ENCODE measurements at regions not wholly inside any gene's neighbourhood (a gene's known extent, or its start where the extent isn't known, plus 50 kb on each side); places are given as distances from the start of the nearest gene placed in this dataset.
"Not testable (repeated sequence)": the region's sequence is repeated elsewhere in the genome, so short reads cannot be mapped to it uniquely, and the experiment has no call there.

DNA sequence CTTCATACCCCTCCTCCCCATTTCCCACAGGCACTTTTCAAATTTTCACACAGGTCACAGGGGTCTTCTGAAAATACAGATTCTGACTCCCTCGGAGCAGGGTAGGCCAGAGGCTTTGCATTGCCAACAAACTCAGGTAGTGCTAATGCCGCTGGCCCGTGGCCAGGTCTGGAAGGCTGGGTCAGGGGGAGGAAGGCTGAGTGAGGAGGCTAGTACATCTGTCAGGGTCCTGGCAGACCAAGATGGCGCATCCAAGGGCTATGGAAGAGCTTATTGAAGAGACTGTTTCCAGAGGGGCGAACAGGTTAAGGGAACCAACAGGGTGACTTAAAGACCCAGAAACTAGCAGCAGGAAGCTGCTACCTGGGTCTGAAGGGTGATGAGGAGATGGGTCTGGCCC, 336.7 kb upstream of the ID2 start:
- TF ChIP-seq CTCF (IDR thresholded peaks at IDR 0.05; ENCODE audit: low read length, missing control alignments): no peak
- no peak for DNase-seq (ENCODE audit: low read depth)
- no peak overlapping the region for H3K4me3 ChIP-seq (replicated peaks; ENCODE audit: low read depth, low read length)

DNA sequence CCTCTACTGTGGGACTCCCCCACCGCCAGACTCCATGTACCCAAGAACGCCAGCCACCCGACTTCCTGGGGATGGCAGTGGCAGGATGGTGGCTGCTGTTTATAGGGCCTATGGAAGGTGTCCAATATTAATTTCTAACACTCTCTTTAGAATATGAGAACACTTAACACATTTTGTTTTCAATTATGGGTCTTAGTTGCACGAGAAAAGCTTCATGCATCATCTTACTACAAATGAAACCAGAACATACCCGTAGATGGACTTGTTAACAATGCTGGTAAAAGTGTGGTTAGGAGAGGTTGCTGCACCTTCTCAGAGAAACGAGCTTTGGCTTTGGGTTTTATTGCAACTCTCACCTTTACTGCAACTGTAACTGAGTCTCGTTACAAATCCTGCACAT, 335.6 kb upstream of the ID2 start:
- no peak overlapping the region for H3K4me3 ChIP-seq (replicated peaks; ENCODE audit: low read depth, low read length)
- no peak for DNase-seq (ENCODE audit: low read depth)
- TF ChIP-seq CTCF (IDR thresholded peaks at IDR 0.05; ENCODE audit: low read length, missing control alignments): no peak

- no peak overlapping the region for H3K4me3 ChIP-seq (replicated peaks; ENCODE audit: low read depth, low read length)
- TF ChIP-seq CTCF (IDR thresholded peaks at IDR 0.05; ENCODE audit: low read length, missing control alignments): no peak
- no peak for DNase-seq (ENCODE audit: low read depth)
These were observed 335.0 kb upstream of the ID2 start for GRCh38 chr2:8346706-8347430.

DNA sequence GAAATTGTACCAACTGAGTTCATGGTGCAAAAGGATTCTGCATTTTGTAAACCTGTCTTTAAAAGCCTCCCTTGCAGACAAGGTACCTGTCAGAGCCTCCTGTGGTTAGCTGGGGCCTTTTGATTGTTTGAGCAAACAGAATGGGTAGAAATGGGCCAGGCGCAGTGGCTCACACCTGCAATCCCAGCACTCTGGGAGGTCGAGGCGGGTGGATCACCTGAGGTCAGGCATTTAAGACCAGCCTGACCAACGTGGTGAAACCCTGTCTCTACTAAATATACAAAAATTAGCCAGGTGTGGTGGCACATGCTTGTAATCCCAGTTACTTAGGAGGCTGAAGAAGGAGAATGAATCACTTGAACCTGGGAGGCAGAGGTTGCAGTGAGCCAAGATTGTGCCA, 332.9 kb upstream of the ID2 start:
- not testable (repeated sequence) for DNase-seq (ENCODE audit: low read depth)

GRCh38 chr2:8352296-8352695, 329.6 kb upstream of the ID2 start:
- H3K4me3 ChIP-seq (replicated peaks; ENCODE audit: low read depth, low read length): no peak overlapping the region
- DNase-seq (ENCODE audit: low read depth): no peak
- TF ChIP-seq CTCF (IDR thresholded peaks at IDR 0.05; ENCODE audit: low read length, missing control alignments): no peak

More for the DNA sequence above, 332.9 kb upstream of the ID2 start:
- not testable (repeated sequence) for H3K4me3 ChIP-seq (replicated peaks; ENCODE audit: low read depth, low read length)

GRCh38 chr2:8352989-8353388, 328.9 kb upstream of the ID2 start:
- no peak for TF ChIP-seq CTCF (IDR thresholded peaks at IDR 0.05; ENCODE audit: low read length, missing control alignments)
- no peak overlapping the region for H3K4me3 ChIP-seq (replicated peaks; ENCODE audit: low read depth, low read length)
- no peak for DNase-seq (ENCODE audit: low read depth)

- no peak for TF ChIP-seq CTCF (IDR thresholded peaks at IDR 0.05; ENCODE audit: low read length, missing control alignments)
- DNase-seq (ENCODE audit: low read depth): no peak
- no peak overlapping the region for H3K4me3 ChIP-seq (replicated peaks; ENCODE audit: low read depth, low read length)
These were observed 326.6 kb upstream of the ID2 start for GRCh38 chr2:8355102-8355859.

Measured in fibroblast of pulmonary artery (primary cell).